A673 (cell line): ENCODE measurements at regions not wholly inside any gene's neighbourhood (a gene's known extent, or its start where the extent isn't known, plus 50 kb on each side); places are given as distances from the start of the nearest gene placed in this dataset.
A peak's percentile ranks its signal among the peaks of the same experiment; 100 is the strongest.

Experiments used
- BruUV-seq: library from RNA; stranded (reverse); fragments of 400-500 nt; replicated peaks from 2 replicates; lab custom pipeline; 2021; lab: Mats Ljungman, UMichigan
- CTCF ChIA-PET: fragments of 300-600 bp; sonication (Branson Sonifier 250); formaldehyde crosslinking; loops from one replicate; lab custom pipeline; 2022; ENCODE audit warnings: antibody characterized with exemption; lab: Charles Lee
- POLR2A ChIA-PET: fragments of 300-600 bp; sonication (Branson Sonifier 250); formaldehyde crosslinking; loops from one replicate; lab custom pipeline; 2022; ENCODE audit warnings: antibody characterized with exemption; ENCODE audit not compliant: low non-redundant PET; lab: Charles Lee
- DNase-seq: peaks from one replicate; pipeline ENCODE4 v3.0.0-alpha.2; 2015; ENCODE audit warnings: low spot score
- H3K27ac ChIP-seq: fragments of 200-600 bp; sonication (generic); 2 replicates; pipeline ENCODE4 v1.5.1; 2016; ENCODE audit warnings: mixed run types, low read depth, mild to moderate bottlenecking, mixed read lengths, antibody characterized with exemption, low read length; ENCODE audit not compliant: poor library complexity, severe bottlenecking
- H3K27me3 ChIP-seq: fragments of 200-600 bp; sonication (generic); replicated peaks from 2 replicates; pipeline ENCODE4 v1.6.1; 2017; ENCODE audit warnings: mixed run types, low read depth, mild to moderate bottlenecking, mixed read lengths, antibody characterized with exemption, low read length; ENCODE audit not compliant: insufficient read depth, poor library complexity
- H3K36me3 ChIP-seq: fragments of 200-600 bp; sonication (generic); 2 replicates; pipeline ENCODE4 v1.6.1; 2016; ENCODE audit warnings: mixed run types, mild to moderate bottlenecking, mixed read lengths, antibody characterized with exemption, low read length; ENCODE audit not compliant: insufficient read depth, poor library complexity, severe bottlenecking
- H3K4me1 ChIP-seq: fragments of 200-600 bp; sonication (generic); 2 replicates; pipeline ENCODE4 v1.6.1; 2017; ENCODE audit warnings: mixed run types, mild to moderate bottlenecking, mixed read lengths, antibody characterized with exemption, low read length; ENCODE audit not compliant: insufficient read depth, poor library complexity, severe bottlenecking
- H3K4me3 ChIP-seq: fragments of 200-600 bp; sonication (generic); 2 replicates; pipeline ENCODE4 v1.5.1; 2016; ENCODE audit warnings: low read depth, mixed run types, mild to moderate bottlenecking, mixed read lengths, low read length; ENCODE audit not compliant: poor library complexity, severe bottlenecking
- H3K9me3 ChIP-seq: fragments of 200-600 bp; sonication (generic); 2 replicates; pipeline ENCODE4 v1.6.1; 2016; ENCODE audit warnings: mixed run types, low read depth, mild to moderate bottlenecking, mixed read lengths, antibody characterized with exemption, low read length; ENCODE audit not compliant: poor library complexity, severe bottlenecking
- CTCF ChIP-seq: fragments of 300-800, 200-600 bp; sonication (generic); conservative IDR thresholded peaks from 2 replicates; pipeline ENCODE4 v1.5.1; 2017; ENCODE audit warnings: low read depth, mild to moderate bottlenecking, antibody characterized with exemption, low read length, moderate library complexity, mixed read lengths
- EZH2 ChIP-seq: fragments of 200-600 bp; sonication (generic); IDR thresholded peaks from 2 replicates; pipeline ENCODE4 v1.6.1; 2017; ENCODE audit warnings: borderline replicate concordance, low read depth, mild to moderate bottlenecking, mixed read lengths, antibody characterized with exemption, low read length; ENCODE audit not compliant: poor library complexity, severe bottlenecking
- intact Hi-C: fragments of 100-400 bp; cut with micrococcal nuclease; formaldehyde crosslinking; loops from one replicate; pipeline ENCODE4 v1.10.0; 2022; ENCODE audit not compliant: unreplicated experiment

GRCh38 chr17:74062234-74062633 lies 141.2 kb upstream of the RPL38 start:
- intact Hi-C loops = loop anchor here (5.0 kb wide), 1 partner anchor 50 kb away; no protein-coding TSS in a partner anchor
- no peak overlapping the region for H3K27ac ChIP-seq
- no TSS peak for BruUV-seq
- DNase-seq = no peak
- H3K9me3 ChIP-seq = no peaks in the 10 kb centered on the region
- no peak overlapping the region for H3K4me3 ChIP-seq
- no peaks in the 10 kb centered on the region for H3K27me3 ChIP-seq
- no peaks in the 10 kb centered on the region for H3K36me3 ChIP-seq
- ChIA-PET CTCF (no interaction called here), POLR2A (no interaction called here)
- TF ChIP-seq CTCF (no peak), EZH2 (no peak)
- H3K4me1 ChIP-seq = no peaks in the 10 kb centered on the region

- Histone ChIP-seq H3K36me3 (no peaks in the 10 kb centered on the region), H3K9me3 (no peaks in the 10 kb centered on the region), H3K4me1 (no peaks in the 10 kb centered on the region), H3K27me3 (no peaks in the 10 kb centered on the region), H3K27ac (no peak overlapping the region), H3K4me3 (no peak overlapping the region)
- intact Hi-C loops = loop anchor here (5.0 kb wide), 1 partner anchor 51 kb away; no protein-coding TSS in a partner anchor
- no TSS peak for BruUV-seq
- POLR2A ChIA-PET = interaction anchor here (0.6 kb wide), 1 partner anchor 256 kb away, joined by 9 read pairs; no protein-coding TSS in a partner anchor
- TF ChIP-seq EZH2 (no peak), CTCF (no peak)
- DNase-seq = no peak
- CTCF ChIA-PET = no interaction called here
These were observed 140.0 kb upstream of the RPL38 start for GRCh38 chr17:74063439-74063838.

- Histone ChIP-seq H3K36me3 (no peaks in the 10 kb centered on the region), H3K9me3 (no peaks in the 10 kb centered on the region), H3K27me3 (no peaks in the 10 kb centered on the region), H3K4me1 (no peaks in the 10 kb centered on the region), H3K4me3 (no peak overlapping the region), H3K27ac (no peak overlapping the region)
- ChIA-PET POLR2A (no interaction called here), CTCF (no interaction called here)
- no peak for DNase-seq
- BruUV-seq = no TSS peak
- intact Hi-C loops = no loop called here
- TF ChIP-seq EZH2 = no peak
- TF ChIP-seq CTCF = 0 out of 2 replicates have a peak, but pooled peaks have one; percentile 16
These were observed 133.1 kb upstream of the RPL38 start for GRCh38 chr17:74070374-74070773.
